ENCODE measurements at regions not wholly inside any gene's neighbourhood (a gene's known extent, or its start where the extent isn't known, plus 50 kb on each side); places are given as distances from the start of the nearest gene placed in this dataset.

DNA sequence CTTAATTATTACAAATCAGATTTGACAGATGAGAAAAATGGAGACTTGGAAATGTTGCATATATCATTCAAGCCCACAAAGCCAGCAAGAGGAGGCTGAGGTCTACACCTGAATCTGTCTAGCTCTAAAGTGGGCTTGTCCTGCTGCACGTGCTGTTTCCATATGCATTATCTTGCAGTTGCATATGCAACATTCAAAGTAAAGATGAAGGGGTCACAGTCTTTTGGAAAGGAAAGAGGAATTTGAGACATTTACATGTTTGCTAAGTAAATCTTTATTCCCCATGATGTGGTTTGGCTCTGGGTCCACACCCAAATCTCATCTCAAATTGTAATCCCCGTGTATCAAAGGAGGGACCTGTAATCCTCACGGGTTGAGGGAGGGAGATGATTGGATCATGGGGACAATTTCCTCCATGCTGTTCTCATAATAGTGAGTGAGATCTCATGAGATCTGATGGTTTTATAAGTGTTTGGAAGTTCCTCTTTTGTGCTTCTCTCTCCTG is 98.3 kb downstream of the BACH1 start:
- 85% methylated on average over 3 of the region's 3 CpGs for WGBS

DNA sequence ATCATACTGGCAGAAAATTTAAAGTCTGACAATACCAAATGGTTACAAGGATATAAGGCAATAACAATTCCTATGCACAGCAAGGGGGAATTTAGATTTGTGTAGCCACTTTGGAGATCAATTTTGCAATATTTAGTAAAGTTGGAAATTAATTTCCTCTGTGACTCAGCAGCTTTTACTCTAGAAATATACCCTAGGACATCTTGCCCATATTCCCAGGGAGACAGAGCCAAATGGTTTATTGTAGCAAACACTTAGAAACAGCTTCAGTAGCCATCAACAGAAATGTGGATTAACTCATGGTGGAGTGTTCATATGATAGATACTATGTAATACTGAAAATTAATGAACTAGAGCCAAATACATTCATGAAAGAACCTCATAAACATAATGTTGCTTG is 104.6 kb downstream of the BACH1 start:
- Histone ChIP-seq H3K4me3 (no peak overlapping the region), H3K36me3 (no peaks in the 10 kb centered on the region), H3K4me1 (no peaks in the 10 kb centered on the region), H3K9me3 (peaks cover 10% of the 10 kb centered on the region), H3K27me3 (no peaks in the 10 kb centered on the region), H3K27ac (no peak overlapping the region)
- TF ChIP-seq EP300 (IDR thresholded peaks at IDR 0.05): no peak
- TF ChIP-seq POLR2AphosphoS5 (IDR thresholded peaks at IDR 0.05): no peak
- TF ChIP-seq, protein P1, sequence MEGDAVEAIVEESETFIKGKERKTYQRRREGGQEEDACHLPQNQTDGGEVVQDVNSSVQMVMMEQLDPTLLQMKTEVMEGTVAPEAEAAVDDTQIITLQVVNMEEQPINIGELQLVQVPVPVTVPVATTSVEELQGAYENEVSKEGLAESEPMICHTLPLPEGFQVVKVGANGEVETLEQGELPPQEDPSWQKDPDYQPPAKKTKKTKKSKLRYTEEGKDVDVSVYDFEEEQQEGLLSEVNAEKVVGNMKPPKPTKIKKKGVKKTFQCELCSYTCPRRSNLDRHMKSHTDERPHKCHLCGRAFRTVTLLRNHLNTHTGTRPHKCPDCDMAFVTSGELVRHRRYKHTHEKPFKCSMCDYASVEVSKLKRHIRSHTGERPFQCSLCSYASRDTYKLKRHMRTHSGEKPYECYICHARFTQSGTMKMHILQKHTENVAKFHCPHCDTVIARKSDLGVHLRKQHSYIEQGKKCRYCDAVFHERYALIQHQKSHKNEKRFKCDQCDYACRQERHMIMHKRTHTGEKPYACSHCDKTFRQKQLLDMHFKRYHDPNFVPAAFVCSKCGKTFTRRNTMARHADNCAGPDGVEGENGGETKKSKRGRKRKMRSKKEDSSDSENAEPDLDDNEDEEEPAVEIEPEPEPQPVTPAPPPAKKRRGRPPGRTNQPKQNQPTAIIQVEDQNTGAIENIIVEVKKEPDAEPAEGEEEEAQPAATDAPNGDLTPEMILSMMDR (IDR thresholded peaks at IDR 0.05): no peak
- TF ChIP-seq POLR2A (IDR thresholded peaks at IDR 0.05): no peak
- DNase-seq (ENCODE audit: low spot score in 2 of 2): no peak

More for the DNA sequence above, 98.3 kb downstream of the BACH1 start:
- no peaks in the 10 kb centered on the region for H3K4me1 ChIP-seq
- DNase-seq (ENCODE audit: low spot score in 2 of 2): no peak
- H3K4me3 ChIP-seq: no peak overlapping the region
- no peak for TF ChIP-seq POLR2A (IDR thresholded peaks at IDR 0.05)
- H3K27ac ChIP-seq: no peak overlapping the region
- H3K9me3 ChIP-seq: peaks cover 10% of the 10 kb centered on the region
- H3K27me3 ChIP-seq: no peaks in the 10 kb centered on the region
- no peaks in the 10 kb centered on the region for H3K36me3 ChIP-seq

DNA sequence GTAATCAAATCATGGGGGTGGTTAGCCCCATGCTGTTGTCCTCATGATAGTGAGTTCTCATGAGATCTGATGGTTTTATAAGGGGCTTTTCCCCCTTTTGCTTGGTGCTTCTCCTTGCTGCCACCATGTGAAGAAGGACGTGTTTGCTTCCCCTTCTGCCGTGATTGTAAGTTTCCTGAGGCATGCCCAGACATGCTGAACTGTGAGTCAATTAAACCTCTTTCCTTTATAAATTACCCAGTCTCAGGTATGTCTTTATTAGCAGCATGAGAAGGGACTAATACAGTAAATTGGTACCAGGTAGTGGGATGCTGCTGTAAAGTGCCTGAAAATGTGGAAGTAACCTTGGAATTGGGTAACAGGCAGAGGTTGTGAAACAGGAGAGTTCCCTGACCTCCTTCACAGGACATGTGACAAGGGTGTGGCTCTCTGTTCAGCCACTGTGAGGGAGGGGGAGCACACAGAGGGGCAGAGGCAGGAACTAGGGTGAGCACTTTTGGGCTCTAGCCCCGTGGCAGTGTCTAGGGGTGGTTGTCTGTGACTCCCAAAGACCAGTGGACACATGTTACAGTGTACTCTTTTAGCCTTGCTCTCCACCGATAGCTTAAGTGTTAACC is 105.3 kb downstream of the BACH1 start:
- no peak for TF ChIP-seq EP300 (IDR thresholded peaks at IDR 0.05)
- TF ChIP-seq, protein P1 (IDR thresholded peaks at IDR 0.05): no peak
- TF ChIP-seq POLR2AphosphoS5 (IDR thresholded peaks at IDR 0.05): no peak
- TF ChIP-seq POLR2A (IDR thresholded peaks at IDR 0.05): no peak
- H3K4me3 ChIP-seq: no peak overlapping the region
- H3K9me3 ChIP-seq: peaks cover 10% of the 10 kb centered on the region
- H3K27ac ChIP-seq: no peak overlapping the region
- no peaks in the 10 kb centered on the region for H3K4me1 ChIP-seq
- DNase-seq (ENCODE audit: low spot score in 2 of 2): no peak
- WGBS: 84% methylated on average over 4 of the region's 4 CpGs
- H3K36me3 ChIP-seq: no peaks in the 10 kb centered on the region
- no peaks in the 10 kb centered on the region for H3K27me3 ChIP-seq

DNA sequence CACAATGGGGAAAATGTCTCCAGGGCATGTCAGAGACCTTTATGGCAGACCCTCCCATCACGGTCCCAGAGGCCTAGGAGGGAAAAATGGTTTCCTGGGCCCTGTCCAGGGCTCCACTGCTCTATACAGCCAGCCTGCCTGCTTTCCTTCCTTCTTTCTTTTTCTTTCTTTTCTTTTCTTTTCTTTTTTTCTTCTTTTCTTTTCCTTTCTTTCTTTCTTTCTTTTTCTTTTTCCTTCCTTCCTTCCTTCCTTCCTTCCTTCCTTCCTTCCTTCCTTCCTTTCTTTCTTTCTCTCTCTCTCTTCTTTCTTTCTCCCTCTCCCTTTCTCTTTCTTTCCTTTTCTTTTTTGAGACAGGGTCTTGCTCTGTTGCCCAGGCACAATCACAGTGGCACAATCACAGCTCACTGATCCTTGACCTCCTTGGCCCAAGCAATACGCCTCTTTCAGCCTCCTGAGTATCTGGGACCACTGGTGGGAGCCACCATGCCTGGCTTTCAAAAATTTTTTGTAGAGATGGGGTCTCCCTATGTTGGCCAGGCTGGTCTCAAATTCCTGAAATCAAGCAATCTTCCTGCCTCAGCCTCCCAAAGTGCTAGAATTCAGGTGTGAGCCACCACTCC is 106.9 kb downstream of the BACH1 start:
- no peak for TF ChIP-seq EP300 (IDR thresholded peaks at IDR 0.05)
- no peak for TF ChIP-seq POLR2AphosphoS5 (IDR thresholded peaks at IDR 0.05)
- TF ChIP-seq, protein P1 (IDR thresholded peaks at IDR 0.05): no peak
- no peak for TF ChIP-seq POLR2A (IDR thresholded peaks at IDR 0.05)
- H3K27me3 ChIP-seq: no peaks in the 10 kb centered on the region
- H3K36me3 ChIP-seq: no peaks in the 10 kb centered on the region
- H3K4me1 ChIP-seq: no peaks in the 10 kb centered on the region
- no peaks in the 10 kb centered on the region for H3K9me3 ChIP-seq
- H3K27ac ChIP-seq: no peak overlapping the region
- H3K4me3 ChIP-seq: no peak overlapping the region
- 89% methylated on average over 2 of the region's 2 CpGs for WGBS
- no peak for DNase-seq (ENCODE audit: low spot score in 2 of 2)

DNA sequence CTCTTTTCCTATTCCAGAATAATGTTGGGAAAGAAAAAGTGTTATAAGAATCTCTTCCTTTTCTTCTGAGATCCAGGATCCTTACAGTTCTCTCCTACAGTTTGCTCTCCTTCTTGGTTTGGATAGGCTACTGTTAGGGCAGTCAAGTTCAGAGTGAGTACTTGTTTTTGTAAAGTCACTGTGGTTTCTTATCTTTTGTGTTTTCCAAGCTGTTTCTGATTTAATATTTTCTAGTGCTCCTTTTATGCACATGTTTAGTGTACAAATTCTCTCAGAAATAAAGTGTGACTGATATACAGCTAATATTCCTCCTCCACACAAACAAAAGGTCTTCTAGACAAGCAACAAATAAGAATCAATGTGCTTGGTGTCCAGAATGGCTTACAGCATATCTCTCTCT is 107.7 kb downstream of the BACH1 start:
- no peaks in the 10 kb centered on the region for H3K9me3 ChIP-seq
- H3K36me3 ChIP-seq: no peaks in the 10 kb centered on the region
- no peak overlapping the region for H3K4me3 ChIP-seq
- H3K4me1 ChIP-seq: no peaks in the 10 kb centered on the region
- no peak for DNase-seq (ENCODE audit: low spot score in 2 of 2)
- no peak overlapping the region for H3K27ac ChIP-seq
- TF ChIP-seq POLR2A (IDR thresholded peaks at IDR 0.05): no peak
- TF ChIP-seq EP300 (IDR thresholded peaks at IDR 0.05): no peak
- no peak for TF ChIP-seq POLR2AphosphoS5 (IDR thresholded peaks at IDR 0.05)
- TF ChIP-seq, protein P1 (IDR thresholded peaks at IDR 0.05): no peak
- no peaks in the 10 kb centered on the region for H3K27me3 ChIP-seq

All from suprapubic skin (tissue), 4 donors.